SK-N-SH (cell line): ENCODE measurements at regions not wholly inside any gene's neighbourhood (a gene's known extent, or its start where the extent isn't known, plus 50 kb on each side); places are given as distances from the start of the nearest gene placed in this dataset.

Experiments used
- CTCF ChIA-PET: fragments of 300-600, 350-600 bp; formaldehyde crosslinking; extraction: SDS; loops from one replicate; lab custom pipeline; 2021; lab: Yijun Ruan, JAX
- POLR2A ChIA-PET: fragments of 350-600 bp; sonication (Branson Sonifier 250); formaldehyde crosslinking; extraction: SDS; loops from one replicate; lab custom pipeline; 2020; ENCODE audit warnings: antibody characterized with exemption, inconsistent platforms; lab: Yijun Ruan, JAX
- DNase-seq: peaks from one replicate; pipeline ENCODE4 v3.0.0; 2012
- H2AFZ ChIP-seq: fragments of 200-600 bp; sonication (generic); 2 replicates; pipeline ENCODE4 v1.8.1; 2016; ENCODE audit warnings: antibody characterized with exemption, mild to moderate bottlenecking, low read depth
- H3F3A ChIP-seq: fragments of 200-600 bp; sonication (generic); replicated peaks from 2 replicates; pipeline ENCODE3; 2016; ENCODE audit warnings: antibody characterized with exemption, mild to moderate bottlenecking; ENCODE audit not compliant: insufficient read depth
- H3K27ac ChIP-seq, 2 experiments: fragments of 200-500 bp in 1 of 2; fragments of 200-600 bp in 1 of 2; sonication (Bioruptor generic) in 1 of 2; sonication (generic), shearing (Covaris generic) in 1 of 2; 2 replicates each; pipeline versions ENCODE4 v1.5.1 to v1.6.1; 2014 to 2016; ENCODE audit warnings: low read depth in 2 of 2, inconsistent platforms in 1 of 2, low read length in 1 of 2, mild to moderate bottlenecking in 1 of 2, mixed read lengths in 1 of 2
- H3K27me3 ChIP-seq: fragments of 200-600 bp; sonication (generic), shearing (Covaris generic); 2 replicates; pipeline ENCODE4 v1.6.1; 2016; ENCODE audit warnings: mixed run types; ENCODE audit not compliant: insufficient read depth
- H3K36me3 ChIP-seq, 2 experiments: fragments of 200-500 bp in 1 of 2; fragments of 200-600 bp in 1 of 2; sonication (Bioruptor generic) in 1 of 2; sonication (generic) in 1 of 2; replicated peaks in 1 of 2; 2 replicates each; pipeline versions ENCODE3 to v1.5.1; 2014 to 2016; ENCODE audit warnings: low read length in 1 of 2, mild to moderate bottlenecking in 1 of 2; ENCODE audit not compliant: insufficient read depth in 2 of 2, control insufficient read depth in 1 of 2
- H3K4me1 ChIP-seq, 2 experiments: fragments of 200-500 bp in 1 of 2; fragments of 200-600 bp in 1 of 2; sonication (Bioruptor generic) in 1 of 2; sonication (generic), shearing (Covaris generic) in 1 of 2; 2 replicates each; pipeline versions ENCODE4 v1.5.1 to v1.6.1; 2014 to 2016; ENCODE audit warnings: low read depth in 1 of 2, low read length in 1 of 2, mixed run types in 1 of 2; ENCODE audit not compliant: insufficient read depth in 2 of 2, control insufficient read depth in 1 of 2
- H3K4me2 ChIP-seq: fragments of 200-600 bp; sonication (generic), shearing (Covaris generic); 2 replicates; pipeline ENCODE4 v1.6.1; 2017; ENCODE audit warnings: mixed run types
- H3K4me3 ChIP-seq, 2 experiments: fragments of 200-500 bp in 1 of 2; fragments of 200-600 bp in 1 of 2; sonication (Bioruptor generic) in 1 of 2; sonication (generic), shearing (Covaris generic) in 1 of 2; 2 replicates each; pipeline versions ENCODE4 v1.5.1 to v1.8.1; 2014 to 2016; ENCODE audit warnings: low read depth in 2 of 2, inconsistent platforms in 1 of 2, low read length in 1 of 2, mild to moderate bottlenecking in 1 of 2, mixed read lengths in 1 of 2, moderate library complexity in 1 of 2
- H3K79me2 ChIP-seq: fragments of 200-600 bp; sonication (generic); 2 replicates; pipeline ENCODE4 v1.8.1; 2017; ENCODE audit warnings: mild to moderate bottlenecking; ENCODE audit not compliant: insufficient read depth
- H3K9ac ChIP-seq: fragments of 200-600 bp; sonication (generic); 2 replicates; pipeline ENCODE4 v1.6.1; 2017; ENCODE audit warnings: mixed run types
- H3K9me2 ChIP-seq: fragments of 200-600 bp; sonication (generic); 2 replicates; pipeline ENCODE4 v1.6.1; 2017; ENCODE audit warnings: mixed run types
- H3K9me3 ChIP-seq: fragments of 200-600 bp; sonication (generic); 2 replicates; pipeline ENCODE4 v1.6.1; 2017; ENCODE audit warnings: mixed run types, mild to moderate bottlenecking, moderate library complexity
- H4K20me1 ChIP-seq: fragments of 200-600 bp; sonication (generic); 2 replicates; pipeline ENCODE4 v1.6.1; 2017; ENCODE audit warnings: mild to moderate bottlenecking, mixed run types; ENCODE audit not compliant: insufficient read depth
- CHD2 ChIP-seq: fragments of 150-350 bp; IDR thresholded peaks from 2 replicates; pipeline ENCODE4 v1.6.1; 2018; ENCODE audit warnings: low read length; ENCODE audit not compliant: partially characterized antibody
- CTCF ChIP-seq: fragments of 200-600 bp; sonication (generic); IDR thresholded peaks from 2 replicates; pipeline ENCODE4 v1.6.1; 2017; ENCODE audit warnings: antibody characterized with exemption, mild to moderate bottlenecking, moderate library complexity
- EZH2phosphoT487 ChIP-seq: fragments of 200-600 bp; sonication (generic); IDR thresholded peaks from 2 replicates; pipeline ENCODE4 v1.6.1; 2017; ENCODE audit warnings: low read depth, mixed run types, mild to moderate bottlenecking, antibody characterized with exemption, moderate library complexity, borderline replicate concordance
- FOXJ3 ChIP-seq: sonication (generic); formaldehyde crosslinking; IDR thresholded peaks from 2 replicates; pipeline ENCODE4 v1.5.1; 2020; ENCODE audit warnings: mild to moderate bottlenecking, missing genetic modification reagents
- FOXM1 ChIP-seq: IDR thresholded peaks from 2 replicates; pipeline ENCODE4 v1.4.0; 2012; ENCODE audit warnings: low read depth, mild to moderate bottlenecking
- GATA2 ChIP-seq: sonication (generic); formaldehyde crosslinking; IDR thresholded peaks from 2 replicates; pipeline ENCODE4 v1.5.0; 2020; ENCODE audit warnings: mild to moderate bottlenecking, missing genetic modification reagents
- JUND ChIP-seq: IDR thresholded peaks from 2 replicates; pipeline ENCODE4 v1.4.0; 2012
- MAX ChIP-seq: IDR thresholded peaks from 2 replicates; pipeline ENCODE4 v1.4.0; 2012; ENCODE audit warnings: low read depth
- MEF2A ChIP-seq: IDR thresholded peaks from 2 replicates; pipeline ENCODE4 v1.4.0; 2012; ENCODE audit warnings: low read depth, borderline replicate concordance
- MXI1 ChIP-seq: IDR thresholded peaks from 2 replicates; pipeline ENCODE4 v1.6.1; 2012; ENCODE audit warnings: mild to moderate bottlenecking, low read depth, low read length, improper control_type of control experiment
- NFIC ChIP-seq: IDR thresholded peaks from 2 replicates; pipeline ENCODE4 v1.4.0; 2012; ENCODE audit warnings: borderline replicate concordance
- NRF1 ChIP-seq: IDR thresholded peaks from 2 replicates; pipeline ENCODE4 v1.6.1; 2012; ENCODE audit warnings: low read depth, mild to moderate bottlenecking, low read length
- PBX3 ChIP-seq: IDR thresholded peaks from 2 replicates; pipeline ENCODE4; 2012
- POLR2AphosphoS5 ChIP-seq: IDR thresholded peaks from 2 replicates; pipeline ENCODE4 v1.6.1; 2012; ENCODE audit warnings: low read depth, low read length
- REST ChIP-seq: IDR thresholded peaks from 2 replicates; pipeline ENCODE4 v1.6.1; 2012; ENCODE audit warnings: mild to moderate bottlenecking, low read depth, low read length, moderate library complexity
- RFX5 ChIP-seq: IDR thresholded peaks from 2 replicates; pipeline ENCODE4 v1.6.1; 2012; ENCODE audit warnings: mild to moderate bottlenecking, improper control_type of control experiment, low read length
- SMC3 ChIP-seq: IDR thresholded peaks from 2 replicates; pipeline ENCODE4 v1.6.1; 2012; ENCODE audit warnings: low read depth, low read length, improper control_type of control experiment
- TAF1 ChIP-seq: IDR thresholded peaks from 2 replicates; pipeline ENCODE4 v1.6.1; 2012; ENCODE audit warnings: low read depth, mild to moderate bottlenecking, low read length, moderate library complexity, borderline replicate concordance
- TCF12 ChIP-seq: IDR thresholded peaks from 2 replicates; pipeline ENCODE4 v1.4.0; 2012
- USF2 ChIP-seq: fragments of 150-350 bp; IDR thresholded peaks from 2 replicates; pipeline ENCODE4 v1.6.1; 2017; ENCODE audit warnings: antibody characterized with exemption, low read length, low read depth, borderline replicate concordance
- WGBS: methylation state at CpG from one replicate; pipeline ENCODE4 v1.1.6; 2017; ENCODE audit warnings: low lambda C conversion rate; 5-methylcytosine and 5-hydroxymethylcytosine counted together

GRCh38 chr11:80655834-80656233 is 1215.0 kb upstream of the TENM4 start:
- Histone ChIP-seq H3K27ac (no peak overlapping the region), H3K4me3 (no peak overlapping the region), H3F3A (no peaks in the 10 kb centered on the region), H3K4me1 (no peaks in the 10 kb centered on the region; a peak in 1 of 4 replicates), H3K36me3 (no peaks in the 10 kb centered on the region), H4K20me1 (no peaks in the 10 kb centered on the region), H2AFZ (no peak overlapping the region), H3K9me2 (no peaks in the 10 kb centered on the region), H3K79me2 (no peaks in the 10 kb centered on the region), H3K4me2 (no peak overlapping the region), H3K27me3 (no peaks in the 10 kb centered on the region), H3K9ac (no peak overlapping the region), H3K9me3 (no peaks in the 10 kb centered on the region)
- TF ChIP-seq TAF1 (no peak), MEF2A (no peak), FOXJ3 (CRISPR knock-in tag) (no peak), PBX3 (no peak), RFX5 (no peak), GATA2 (CRISPR knock-in tag) (no peak), NFIC (no peak), EZH2phosphoT487 (no peak), REST (no peak)
- DNase-seq: no peak
- ChIA-PET CTCF (no interaction called here), POLR2A (no interaction called here)
- 79% methylated on average over 2 of the region's 2 CpGs for WGBS

- no peak overlapping the region for H3K4me2 ChIP-seq
- no peaks in the 10 kb centered on the region for H3K27me3 ChIP-seq
- no peaks in the 10 kb centered on the region for H3K79me2 ChIP-seq
- H3K4me1 ChIP-seq: peaks cover 0 to 4% of the 10 kb centered on the region in 2 experiments; a peak in 2 of 4 replicates
- H3K9me3 ChIP-seq: no peaks in the 10 kb centered on the region
- H3K27ac ChIP-seq: no peak overlapping the region
- TF ChIP-seq EZH2phosphoT487 (no peak), USF2 (no peak), CTCF (no peak), TAF1 (no peak), TCF12 (no peak), SMC3 (no peak), FOXM1 (no peak), POLR2AphosphoS5 (no peak), MAX (no peak), CHD2 (no peak), NRF1 (no peak), JUND (no peak), MXI1 (no peak)
- CTCF ChIA-PET: no interaction called here
- POLR2A ChIA-PET: no interaction called here
- no peak overlapping the region for H3K4me3 ChIP-seq
- H3F3A ChIP-seq: no peaks in the 10 kb centered on the region
- no peaks in the 10 kb centered on the region for H4K20me1 ChIP-seq
- WGBS: 31% methylated on average over 2 of the region's 2 CpGs
- no peak for DNase-seq
- H3K36me3 ChIP-seq: no peaks in the 10 kb centered on the region
- no peaks in the 10 kb centered on the region for H3K9me2 ChIP-seq
- no peak overlapping the region for H3K9ac ChIP-seq
- H2AFZ ChIP-seq: no peak overlapping the region
Measured at GRCh38 chr11:80650966-80651365, 1210.1 kb upstream of the TENM4 start.
